Panc1 (cell line): ENCODE measurements at regions not wholly inside any gene's neighbourhood (a gene's known extent, or its start where the extent isn't known, plus 50 kb on each side); places are given as distances from the start of the nearest gene placed in this dataset.

ENCODE experiments used
- POLR2AphosphoS5 ChIP-seq: IDR thresholded peaks from 2 replicates; pipeline ENCODE4 v1.6.1; 2012; ENCODE audit warnings: mild to moderate bottlenecking, low read depth, low read length, moderate library complexity
- SIN3A ChIP-seq: IDR thresholded peaks from 2 replicates; pipeline ENCODE4 v1.6.1; 2012; ENCODE audit warnings: low read depth, mild to moderate bottlenecking, low read length, moderate library complexity, borderline replicate concordance; ENCODE audit not compliant: insufficient read depth
- TF ChIP-seq, protein P1 (sequence below): fragments of 450-650 bp; IDR thresholded peaks from 2 replicates; pipeline ENCODE4 v1.5.1; 2017; ENCODE audit warnings: mild to moderate bottlenecking
- TF ChIP-seq, protein P2 (sequence below), 2 experiments: IDR thresholded peaks; 2 replicates each; pipeline ENCODE4 v1.6.1; 2011 to 2012; ENCODE audit warnings: low read depth in 2 of 2, control low read depth in 1 of 2, low read length in 1 of 2, mild to moderate bottlenecking in 1 of 2, moderate library complexity in 1 of 2; ENCODE audit not compliant: insufficient read depth in 1 of 2

DNA sequence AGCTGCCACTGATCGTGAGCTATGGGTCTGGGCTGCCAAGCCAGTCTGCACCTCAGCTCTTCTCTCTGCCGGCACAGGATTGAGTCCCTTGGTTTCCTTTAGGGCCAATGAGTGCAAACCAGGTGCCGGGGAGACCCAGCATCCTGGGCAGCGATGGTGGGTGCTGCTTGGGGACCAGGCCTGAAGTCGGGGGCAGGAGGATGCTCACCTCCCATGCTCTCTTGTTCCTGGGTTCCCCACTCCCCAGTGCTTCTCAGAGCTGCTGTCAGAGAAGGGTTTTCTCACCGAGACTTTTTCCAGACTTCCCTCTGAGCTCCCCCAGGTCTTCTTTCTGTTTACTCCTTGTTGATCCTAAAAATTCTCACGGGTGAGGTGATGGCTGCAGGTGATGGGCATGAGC lies 61.2 kb downstream of the IRX1 start:
- TF ChIP-seq, protein P1, sequence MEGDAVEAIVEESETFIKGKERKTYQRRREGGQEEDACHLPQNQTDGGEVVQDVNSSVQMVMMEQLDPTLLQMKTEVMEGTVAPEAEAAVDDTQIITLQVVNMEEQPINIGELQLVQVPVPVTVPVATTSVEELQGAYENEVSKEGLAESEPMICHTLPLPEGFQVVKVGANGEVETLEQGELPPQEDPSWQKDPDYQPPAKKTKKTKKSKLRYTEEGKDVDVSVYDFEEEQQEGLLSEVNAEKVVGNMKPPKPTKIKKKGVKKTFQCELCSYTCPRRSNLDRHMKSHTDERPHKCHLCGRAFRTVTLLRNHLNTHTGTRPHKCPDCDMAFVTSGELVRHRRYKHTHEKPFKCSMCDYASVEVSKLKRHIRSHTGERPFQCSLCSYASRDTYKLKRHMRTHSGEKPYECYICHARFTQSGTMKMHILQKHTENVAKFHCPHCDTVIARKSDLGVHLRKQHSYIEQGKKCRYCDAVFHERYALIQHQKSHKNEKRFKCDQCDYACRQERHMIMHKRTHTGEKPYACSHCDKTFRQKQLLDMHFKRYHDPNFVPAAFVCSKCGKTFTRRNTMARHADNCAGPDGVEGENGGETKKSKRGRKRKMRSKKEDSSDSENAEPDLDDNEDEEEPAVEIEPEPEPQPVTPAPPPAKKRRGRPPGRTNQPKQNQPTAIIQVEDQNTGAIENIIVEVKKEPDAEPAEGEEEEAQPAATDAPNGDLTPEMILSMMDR, result no peak
- TF ChIP-seq SIN3A (no peak), POLR2AphosphoS5 (no peak)
- TF ChIP-seq, protein P2, sequence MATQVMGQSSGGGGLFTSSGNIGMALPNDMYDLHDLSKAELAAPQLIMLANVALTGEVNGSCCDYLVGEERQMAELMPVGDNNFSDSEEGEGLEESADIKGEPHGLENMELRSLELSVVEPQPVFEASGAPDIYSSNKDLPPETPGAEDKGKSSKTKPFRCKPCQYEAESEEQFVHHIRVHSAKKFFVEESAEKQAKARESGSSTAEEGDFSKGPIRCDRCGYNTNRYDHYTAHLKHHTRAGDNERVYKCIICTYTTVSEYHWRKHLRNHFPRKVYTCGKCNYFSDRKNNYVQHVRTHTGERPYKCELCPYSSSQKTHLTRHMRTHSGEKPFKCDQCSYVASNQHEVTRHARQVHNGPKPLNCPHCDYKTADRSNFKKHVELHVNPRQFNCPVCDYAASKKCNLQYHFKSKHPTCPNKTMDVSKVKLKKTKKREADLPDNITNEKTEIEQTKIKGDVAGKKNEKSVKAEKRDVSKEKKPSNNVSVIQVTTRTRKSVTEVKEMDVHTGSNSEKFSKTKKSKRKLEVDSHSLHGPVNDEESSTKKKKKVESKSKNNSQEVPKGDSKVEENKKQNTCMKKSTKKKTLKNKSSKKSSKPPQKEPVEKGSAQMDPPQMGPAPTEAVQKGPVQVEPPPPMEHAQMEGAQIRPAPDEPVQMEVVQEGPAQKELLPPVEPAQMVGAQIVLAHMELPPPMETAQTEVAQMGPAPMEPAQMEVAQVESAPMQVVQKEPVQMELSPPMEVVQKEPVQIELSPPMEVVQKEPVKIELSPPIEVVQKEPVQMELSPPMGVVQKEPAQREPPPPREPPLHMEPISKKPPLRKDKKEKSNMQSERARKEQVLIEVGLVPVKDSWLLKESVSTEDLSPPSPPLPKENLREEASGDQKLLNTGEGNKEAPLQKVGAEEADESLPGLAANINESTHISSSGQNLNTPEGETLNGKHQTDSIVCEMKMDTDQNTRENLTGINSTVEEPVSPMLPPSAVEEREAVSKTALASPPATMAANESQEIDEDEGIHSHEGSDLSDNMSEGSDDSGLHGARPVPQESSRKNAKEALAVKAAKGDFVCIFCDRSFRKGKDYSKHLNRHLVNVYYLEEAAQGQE (IDR thresholded peaks at IDR 0.05; ENCODE audit: insufficient read depth in 1 of 2, low read depth in 2 of 2, low read length in 1 of 2), result no peak
